SK-N-MC (cell line): ENCODE measurements at regions not wholly inside any gene's neighbourhood (a gene's known extent, or its start where the extent isn't known, plus 50 kb on each side); places are given as distances from the start of the nearest gene placed in this dataset.

Experiments
- DNase-seq: peaks from one replicate; pipeline ENCODE4 v3.0.0-alpha.2; 2011; ENCODE audit warnings: low read depth, low spot score
- H3K27ac ChIP-seq: fragments of 200-600 bp; sonication (generic); 2 replicates; pipeline ENCODE4 v1.5.1; 2016; ENCODE audit warnings: mixed run types
- H3K36me3 ChIP-seq: fragments of 200-600 bp; sonication (generic); 2 replicates; pipeline ENCODE4 v1.6.1; 2017; ENCODE audit warnings: antibody characterized with exemption, low read length, mixed read lengths; ENCODE audit not compliant: insufficient read depth
- H3K4me3 ChIP-seq: fragments of 200-600 bp; sonication (generic); 2 replicates; pipeline ENCODE4 v1.5.1; 2016
- H3K9ac ChIP-seq: fragments of 200-600 bp; sonication (generic); 2 replicates; pipeline ENCODE4 v1.8.0; 2017; ENCODE audit warnings: mixed run types, mixed read lengths; ENCODE audit not compliant: insufficient read length
- H3K9me3 ChIP-seq: fragments of 200-600 bp; sonication (generic); 2 replicates; pipeline ENCODE4 v1.6.1; 2017; ENCODE audit warnings: low read depth, mild to moderate bottlenecking, antibody characterized with exemption, low read length, moderate library complexity, mixed read lengths
- EZH2 ChIP-seq: fragments of 200-600 bp; sonication (generic); IDR thresholded peaks from one replicate; pipeline ENCODE4 v1.6.1; 2017; ENCODE audit warnings: antibody characterized with exemption
- FOXP2 ChIP-seq: optimal IDR thresholded peaks from 2 replicates; pipeline ENCODE3; 2011; ENCODE audit warnings: mild to moderate bottlenecking, moderate library complexity; ENCODE audit not compliant: insufficient read depth; ENCODE audit errors: extremely low read length, control extremely low read depth
- POLR2AphosphoS5 ChIP-seq: IDR thresholded peaks from 2 replicates; pipeline ENCODE4 v1.6.1; 2012; ENCODE audit warnings: mild to moderate bottlenecking, low read depth, low read length, borderline replicate concordance

- TF ChIP-seq FOXP2 (no peak), POLR2AphosphoS5 (no peak), EZH2 (no peak)
Observed at GRCh38 chr6:1235825-1236224, 76.1 kb upstream of the FOXQ1 start.

GRCh38 chr6:1233924-1234323, 78.0 kb upstream of the FOXQ1 start:
- no peak overlapping the region for H3K4me3 ChIP-seq
- H3K27ac ChIP-seq: no peak overlapping the region
- DNase-seq: no peak
- TF ChIP-seq POLR2AphosphoS5: no peak
- TF ChIP-seq FOXP2: no peak
- TF ChIP-seq EZH2: no peak
- no peaks in the 10 kb centered on the region for H3K36me3 ChIP-seq
- no peak overlapping the region for H3K9ac ChIP-seq
- no peaks in the 10 kb centered on the region for H3K9me3 ChIP-seq

More at GRCh38 chr6:1235825-1236224, 76.1 kb upstream of the FOXQ1 start:
- H3K27ac ChIP-seq: no peak overlapping the region
- no peak overlapping the region for H3K4me3 ChIP-seq
- H3K9ac ChIP-seq: no peak overlapping the region
- no peaks in the 10 kb centered on the region for H3K9me3 ChIP-seq
- DNase-seq: no peak
- H3K36me3 ChIP-seq: no peaks in the 10 kb centered on the region

- Histone ChIP-seq H3K4me3 (no peak overlapping the region), H3K27ac (no peak overlapping the region), H3K9me3 (no peaks in the 10 kb centered on the region), H3K9ac (no peak overlapping the region), H3K36me3 (no peaks in the 10 kb centered on the region)
- DNase-seq: no peak
- TF ChIP-seq EZH2 (no peak), POLR2AphosphoS5 (no peak), FOXP2 (no peak)
Observed at GRCh38 chr6:1232578-1232977, 79.3 kb upstream of the FOXQ1 start.

- Histone ChIP-seq H3K27ac (no peak overlapping the region), H3K4me3 (no peak overlapping the region), H3K9ac (no peak overlapping the region), H3K36me3 (no peaks in the 10 kb centered on the region), H3K9me3 (no peaks in the 10 kb centered on the region)
- no peak for TF ChIP-seq EZH2
- no peak for TF ChIP-seq FOXP2
- TF ChIP-seq POLR2AphosphoS5: no peak
- no peak for DNase-seq
Observed at GRCh38 chr6:1231941-1232340, 80.0 kb upstream of the FOXQ1 start.

GRCh38 chr6:1230689-1231605, 81.0 kb upstream of the FOXQ1 start:
- no peaks in the 10 kb centered on the region for H3K9me3 ChIP-seq
- no peak for TF ChIP-seq FOXP2
- no peak for TF ChIP-seq EZH2
- TF ChIP-seq POLR2AphosphoS5: no peak
- H3K9ac ChIP-seq: no peak overlapping the region
- no peak overlapping the region for H3K4me3 ChIP-seq
- DNase-seq: no peak
- H3K36me3 ChIP-seq: no peaks in the 10 kb centered on the region
- no peak overlapping the region for H3K27ac ChIP-seq

GRCh38 chr6:1230281-1230680, 81.6 kb upstream of the FOXQ1 start:
- no peak for DNase-seq
- Histone ChIP-seq H3K4me3 (no peak overlapping the region), H3K27ac (no peak overlapping the region), H3K9ac (no peak overlapping the region), H3K9me3 (no peaks in the 10 kb centered on the region), H3K36me3 (no peaks in the 10 kb centered on the region)
- TF ChIP-seq EZH2 (no peak), FOXP2 (no peak)

- Histone ChIP-seq H3K9me3 (no peaks in the 10 kb centered on the region), H3K4me3 (no peak overlapping the region), H3K36me3 (no peaks in the 10 kb centered on the region), H3K27ac (no peak overlapping the region), H3K9ac (no peak overlapping the region)
- no peak for DNase-seq
- TF ChIP-seq POLR2AphosphoS5: no peak
Observed at GRCh38 chr6:1229808-1230207, 82.1 kb upstream of the FOXQ1 start.

GRCh38 chr6:1229301-1229700, 82.6 kb upstream of the FOXQ1 start:
- no peak overlapping the region for H3K4me3 ChIP-seq
- H3K9ac ChIP-seq: no peak overlapping the region
- no peak for DNase-seq
- no peaks in the 10 kb centered on the region for H3K36me3 ChIP-seq
- H3K9me3 ChIP-seq: no peaks in the 10 kb centered on the region
- TF ChIP-seq POLR2AphosphoS5: no peak
- TF ChIP-seq EZH2: no peak
- no peak for TF ChIP-seq FOXP2
- H3K27ac ChIP-seq: no peak overlapping the region

GRCh38 chr6:1228754-1229191, 83.1 kb upstream of the FOXQ1 start:
- TF ChIP-seq EZH2 (no peak), POLR2AphosphoS5 (no peak), FOXP2 (no peak)
- Histone ChIP-seq H3K27ac (no peak overlapping the region), H3K4me3 (no peak overlapping the region), H3K9ac (no peak overlapping the region), H3K36me3 (no peaks in the 10 kb centered on the region), H3K9me3 (no peaks in the 10 kb centered on the region)
- DNase-seq: no peak
